GM12878 (cell line): ENCODE measurements at regions not wholly inside any gene's neighbourhood (a gene's known extent, or its start where the extent isn't known, plus 50 kb on each side); places are given as distances from the start of the nearest gene placed in this dataset.

Source experiments
- CHD2 ChIP-seq: IDR thresholded peaks from 2 replicates; pipeline ENCODE4 v1.6.1; 2011; ENCODE audit warnings: low read depth, low read length, improper control_type of control experiment, borderline replicate concordance
- DPF2 ChIP-seq: fragments of 450-650 bp; IDR thresholded peaks from 2 replicates; pipeline ENCODE4 v1.6.1; 2017; ENCODE audit warnings: mild to moderate bottlenecking
- POLR2AphosphoS5 ChIP-seq: IDR thresholded peaks from 2 replicates; pipeline ENCODE4 v1.6.1; 2011; ENCODE audit warnings: mild to moderate bottlenecking, low read length, inconsistent platforms
- TAF1 ChIP-seq: IDR thresholded peaks from 2 replicates; pipeline ENCODE4 v1.6.1; 2011; ENCODE audit warnings: mild to moderate bottlenecking, low read depth, low read length, borderline replicate concordance
- TBL1XR1 ChIP-seq: IDR thresholded peaks from 2 replicates; pipeline ENCODE4 v1.6.1; 2012; ENCODE audit warnings: low read depth, low read length, improper control_type of control experiment
- TF ChIP-seq, protein P1 (sequence below): fragments of 450-650 bp; IDR thresholded peaks from 2 replicates; pipeline ENCODE4 v1.6.1; 2016; ENCODE audit warnings: mild to moderate bottlenecking, moderate library complexity, borderline replicate concordance
- TF ChIP-seq, protein P2 (sequence below): fragments of 450-650 bp; IDR thresholded peaks from 2 replicates; pipeline ENCODE4 v1.6.1; 2017; ENCODE audit warnings: borderline replicate concordance

DNA sequence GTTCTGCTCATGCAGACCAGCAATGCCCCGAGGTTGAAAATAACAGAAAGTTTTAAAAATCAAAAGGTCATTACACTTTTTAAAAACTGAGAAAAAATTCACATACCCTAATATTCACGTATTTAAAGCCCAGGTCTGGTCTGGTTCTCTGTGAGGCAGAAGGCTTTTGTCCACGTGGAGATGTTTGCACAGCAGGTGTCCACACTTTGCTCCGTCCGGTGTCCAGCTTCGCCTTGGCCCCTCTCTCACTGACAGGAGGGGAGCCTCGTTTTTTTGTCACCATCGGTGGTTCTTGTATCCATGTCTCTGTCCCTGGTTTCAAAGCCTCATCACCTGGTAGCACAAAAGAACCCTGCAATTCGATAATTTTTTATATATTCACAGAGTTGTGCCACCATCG, 434.6 kb upstream of the FRG1 start:
- TF ChIP-seq, protein P1, sequence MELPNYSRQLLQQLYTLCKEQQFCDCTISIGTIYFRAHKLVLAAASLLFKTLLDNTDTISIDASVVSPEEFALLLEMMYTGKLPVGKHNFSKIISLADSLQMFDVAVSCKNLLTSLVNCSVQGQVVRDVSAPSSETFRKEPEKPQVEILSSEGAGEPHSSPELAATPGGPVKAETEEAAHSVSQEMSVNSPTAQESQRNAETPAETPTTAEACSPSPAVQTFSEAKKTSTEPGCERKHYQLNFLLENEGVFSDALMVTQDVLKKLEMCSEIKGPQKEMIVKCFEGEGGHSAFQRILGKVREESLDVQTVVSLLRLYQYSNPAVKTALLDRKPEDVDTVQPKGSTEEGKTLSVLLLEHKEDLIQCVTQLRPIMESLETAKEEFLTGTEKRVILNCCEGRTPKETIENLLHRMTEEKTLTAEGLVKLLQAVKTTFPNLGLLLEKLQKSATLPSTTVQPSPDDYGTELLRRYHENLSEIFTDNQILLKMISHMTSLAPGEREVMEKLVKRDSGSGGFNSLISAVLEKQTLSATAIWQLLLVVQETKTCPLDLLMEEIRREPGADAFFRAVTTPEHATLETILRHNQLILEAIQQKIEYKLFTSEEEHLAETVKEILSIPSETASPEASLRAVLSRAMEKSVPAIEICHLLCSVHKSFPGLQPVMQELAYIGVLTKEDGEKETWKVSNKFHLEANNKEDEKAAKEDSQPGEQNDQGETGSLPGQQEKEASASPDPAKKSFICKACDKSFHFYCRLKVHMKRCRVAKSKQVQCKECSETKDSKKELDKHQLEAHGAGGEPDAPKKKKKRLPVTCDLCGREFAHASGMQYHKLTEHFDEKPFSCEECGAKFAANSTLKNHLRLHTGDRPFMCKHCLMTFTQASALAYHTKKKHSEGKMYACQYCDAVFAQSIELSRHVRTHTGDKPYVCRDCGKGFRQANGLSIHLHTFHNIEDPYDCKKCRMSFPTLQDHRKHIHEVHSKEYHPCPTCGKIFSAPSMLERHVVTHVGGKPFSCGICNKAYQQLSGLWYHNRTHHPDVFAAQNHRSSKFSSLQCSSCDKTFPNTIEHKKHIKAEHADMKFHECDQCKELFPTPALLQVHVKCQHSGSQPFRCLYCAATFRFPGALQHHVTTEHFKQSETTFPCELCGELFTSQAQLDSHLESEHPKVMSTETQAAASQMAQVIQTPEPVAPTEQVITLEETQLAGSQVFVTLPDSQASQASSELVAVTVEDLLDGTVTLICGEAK, result no peak
- TF ChIP-seq CHD2 (no peak), POLR2AphosphoS5 (no peak), DPF2 (no peak), TBL1XR1 (no peak), TAF1 (no peak)
- TF ChIP-seq, protein P2, sequence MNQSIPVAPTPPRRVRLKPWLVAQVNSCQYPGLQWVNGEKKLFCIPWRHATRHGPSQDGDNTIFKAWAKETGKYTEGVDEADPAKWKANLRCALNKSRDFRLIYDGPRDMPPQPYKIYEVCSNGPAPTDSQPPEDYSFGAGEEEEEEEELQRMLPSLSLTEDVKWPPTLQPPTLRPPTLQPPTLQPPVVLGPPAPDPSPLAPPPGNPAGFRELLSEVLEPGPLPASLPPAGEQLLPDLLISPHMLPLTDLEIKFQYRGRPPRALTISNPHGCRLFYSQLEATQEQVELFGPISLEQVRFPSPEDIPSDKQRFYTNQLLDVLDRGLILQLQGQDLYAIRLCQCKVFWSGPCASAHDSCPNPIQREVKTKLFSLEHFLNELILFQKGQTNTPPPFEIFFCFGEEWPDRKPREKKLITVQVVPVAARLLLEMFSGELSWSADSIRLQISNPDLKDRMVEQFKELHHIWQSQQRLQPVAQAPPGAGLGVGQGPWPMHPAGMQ, result no peak
